ENCODE measurements at regions not wholly inside any gene's neighbourhood (a gene's known extent, or its start where the extent isn't known, plus 50 kb on each side); places are given as distances from the start of the nearest gene placed in this dataset.

GRCh38 chr2:22748909-22749308, 636.1 kb upstream of the KLHL29 start:
- TF ChIP-seq CTCF (IDR thresholded peaks at IDR 0.05; ENCODE audit: low read depth, low read length) (no peak), EZH2phosphoT487 (IDR thresholded peaks at IDR 0.05; ENCODE audit: low read depth) (no peak)
